DMS53 treated with DMSO at 0.1 percent for 48 hours (cell line): ENCODE measurements at regions not wholly inside any gene's neighbourhood (a gene's known extent, or its start where the extent isn't known, plus 50 kb on each side); places are given as distances from the start of the nearest gene placed in this dataset.
A peak's percentile ranks its signal among the peaks of the same experiment; 100 is the strongest.

ENCODE experiments used
- DNase-seq: peaks from one replicate; lab custom pipeline; 2025; ENCODE audit not compliant: unreplicated experiment; lab: John Stamatoyannopoulos, UW

- no peak for DNase-seq
These were observed 350.8 kb upstream of the CAMK1G start for GRCh38 chr1:209232759-209233158.

- DNase-seq, result no peak
These were observed 348.3 kb upstream of the CAMK1G start for GRCh38 chr1:209235166-209235565.

GRCh38 chr1:209238356-209238755 lies 345.2 kb upstream of the CAMK1G start:
- no peak for DNase-seq

- no peak for DNase-seq
These were observed 343.2 kb upstream of the CAMK1G start for GRCh38 chr1:209240351-209240750.

- DNase-seq, result no peak
These were observed 342.0 kb upstream of the CAMK1G start for GRCh38 chr1:209241487-209241886.

GRCh38 chr1:209248649-209249279 lies 334.8 kb upstream of the CAMK1G start:
- peak; percentile 81 for DNase-seq

- DNase-seq, result no peak
These were observed 334.2 kb upstream of the CAMK1G start for GRCh38 chr1:209249280-209249670.

- DNase-seq, result no peak
These were observed 333.6 kb upstream of the CAMK1G start for GRCh38 chr1:209249785-209250440.

- DNase-seq, result peak; percentile 15
These were observed 332.5 kb upstream of the CAMK1G start for GRCh38 chr1:209250861-209251636.

- no peak for DNase-seq
These were observed 326.7 kb upstream of the CAMK1G start for GRCh38 chr1:209256766-209257350.

- no peak for DNase-seq
These were observed 326.1 kb upstream of the CAMK1G start for GRCh38 chr1:209257454-209257853.

GRCh38 chr1:209260136-209260535 lies 323.4 kb upstream of the CAMK1G start:
- DNase-seq, result no peak

GRCh38 chr1:209262631-209263030 lies 320.9 kb upstream of the CAMK1G start:
- no peak for DNase-seq

- DNase-seq, result no peak
These were observed 318.2 kb upstream of the CAMK1G start for GRCh38 chr1:209265301-209265700.

- no peak for DNase-seq
These were observed 316.8 kb upstream of the CAMK1G start for GRCh38 chr1:209266590-209267205.

GRCh38 chr1:209267968-209268367 lies 315.5 kb upstream of the CAMK1G start:
- DNase-seq, result no peak

- no peak for DNase-seq
These were observed 315.0 kb upstream of the CAMK1G start for GRCh38 chr1:209268479-209268878.

- DNase-seq, result no peak
These were observed 307.2 kb upstream of the CAMK1G start for GRCh38 chr1:209276321-209276720.

- no peak for DNase-seq
These were observed 305.9 kb upstream of the CAMK1G start for GRCh38 chr1:209277662-209278061.

GRCh38 chr1:209291715-209292114 lies 291.8 kb upstream of the CAMK1G start:
- DNase-seq, result no peak
